Superior temporal gyrus (tissue), 1 donor: ENCODE measurements at regions not wholly inside any gene's neighbourhood (a gene's known extent, or its start where the extent isn't known, plus 50 kb on each side); places are given as distances from the start of the nearest gene placed in this dataset.
A peak's percentile ranks its signal among the peaks of the same experiment; 100 is the strongest.
"Not testable (repeated sequence)": the region's sequence is repeated elsewhere in the genome, so short reads cannot be mapped to it uniquely, and the experiment has no call there.

Experiments
- DNase-seq: peaks from one replicate; pipeline ENCODE4 v3.0.0-alpha.2; 2016; ENCODE audit errors: extremely low spot score

- peak; percentile 59 for DNase-seq
Measured at GRCh38 chr6:131427434-131428058, 145.5 kb upstream of the ARG1 start.

- no peak for DNase-seq
Measured at GRCh38 chr6:131430531-131430930, 142.5 kb upstream of the ARG1 start.

- DNase-seq, result no peak
Measured at GRCh38 chr6:131431718-131432117, 141.3 kb upstream of the ARG1 start.

GRCh38 chr6:131433927-131434326, 139.1 kb upstream of the ARG1 start:
- no peak for DNase-seq

GRCh38 chr6:131436358-131436757, 136.7 kb upstream of the ARG1 start:
- no peak for DNase-seq

- no peak for DNase-seq
Measured at GRCh38 chr6:131443014-131443413, 130.0 kb upstream of the ARG1 start.

GRCh38 chr6:131443514-131443913, 129.5 kb upstream of the ARG1 start:
- DNase-seq, result no peak

GRCh38 chr6:131445356-131445755, 127.7 kb upstream of the ARG1 start:
- DNase-seq, result not testable (repeated sequence)

GRCh38 chr6:131450861-131451260, 122.2 kb upstream of the ARG1 start:
- DNase-seq, result no peak

GRCh38 chr6:131451321-131452144, 121.5 kb upstream of the ARG1 start:
- no peak for DNase-seq

- DNase-seq, result no peak
Measured at GRCh38 chr6:131453803-131454202, 119.2 kb upstream of the ARG1 start.

- DNase-seq, result no peak
Measured at GRCh38 chr6:131456565-131456964, 116.5 kb upstream of the ARG1 start.

- DNase-seq, result no peak
Measured at GRCh38 chr6:131459005-131459404, 114.0 kb upstream of the ARG1 start.

GRCh38 chr6:131460614-131461000, 112.4 kb upstream of the ARG1 start:
- no peak for DNase-seq

GRCh38 chr6:131469130-131469529, 103.9 kb upstream of the ARG1 start:
- DNase-seq, result peak; percentile 26

- DNase-seq, result peak; percentile 45
Measured at GRCh38 chr6:131470534-131470933, 102.5 kb upstream of the ARG1 start.

GRCh38 chr6:131471331-131471730, 101.7 kb upstream of the ARG1 start:
- DNase-seq, result no peak

GRCh38 chr6:131473303-131473702, 99.7 kb upstream of the ARG1 start:
- DNase-seq, result not testable (repeated sequence)

GRCh38 chr6:131476362-131476761, 96.7 kb upstream of the ARG1 start:
- no peak for DNase-seq

- DNase-seq, result not testable (repeated sequence)
Measured at GRCh38 chr6:131478740-131479211, 94.2 kb upstream of the ARG1 start.

GRCh38 chr6:131486608-131487007, 86.4 kb upstream of the ARG1 start:
- peak; percentile 50 for DNase-seq

GRCh38 chr6:131488780-131489179, 84.2 kb upstream of the ARG1 start:
- DNase-seq, result no peak

- DNase-seq, result no peak
Measured at GRCh38 chr6:131490441-131490840, 82.6 kb upstream of the ARG1 start.
